Fibroblast of lung (primary cell): ENCODE measurements at regions not wholly inside any gene's neighbourhood (a gene's known extent, or its start where the extent isn't known, plus 50 kb on each side); places are given as distances from the start of the nearest gene placed in this dataset.
A peak's percentile ranks its signal among the peaks of the same experiment; 100 is the strongest.

Experiments
- DNase-seq, 2 donors: peaks; one replicate each; pipeline versions ENCODE4 v3.0.0 to v3.0.0-alpha.2; 2010; ENCODE audit warnings: low read depth in 2 of 2
- H2AFZ ChIP-seq: 2 replicates; pipeline ENCODE4 v1.5.1; 2012; ENCODE audit warnings: low read length, control low read depth, inconsistent platforms
- H3K27ac ChIP-seq: 2 replicates; pipeline ENCODE4 v1.5.1; 2011; ENCODE audit warnings: low read length, control low read depth; ENCODE audit not compliant: insufficient read depth
- H3K27me3 ChIP-seq: 2 replicates; pipeline ENCODE4 v1.5.1; 2011; ENCODE audit warnings: mild to moderate bottlenecking, low read length; ENCODE audit not compliant: control insufficient read depth, insufficient read depth
- H3K36me3 ChIP-seq: 2 replicates; pipeline ENCODE4 v1.5.1; 2011; ENCODE audit warnings: low read length; ENCODE audit not compliant: control insufficient read depth, insufficient read depth
- H3K4me1 ChIP-seq: 2 replicates; pipeline ENCODE4 v1.5.1; 2011; ENCODE audit warnings: low read length; ENCODE audit not compliant: control insufficient read depth, insufficient read depth; ENCODE audit errors: extremely low read depth
- H3K4me2 ChIP-seq: 2 replicates; pipeline ENCODE4 v1.5.1; 2011; ENCODE audit warnings: low read length, control low read depth; ENCODE audit not compliant: insufficient read depth; ENCODE audit errors: extremely low read depth
- H3K4me3 ChIP-seq, 4 experiments: fragments of 200-600 bp in 1 of 4; sonication (generic) in 1 of 4; replicated peaks in 1 of 4; 2 replicates each; pipeline ENCODE4 v1.5.1; 2011 to 2016; ENCODE audit warnings: low read length in 4 of 4, low read depth in 3 of 4, mild to moderate bottlenecking in 3 of 4, control low read depth in 2 of 4, inconsistent platforms in 1 of 4, mixed read lengths in 1 of 4; ENCODE audit not compliant: insufficient read depth in 1 of 4; ENCODE audit errors: control extremely low read depth in 1 of 4
- H3K79me2 ChIP-seq: 2 replicates; pipeline ENCODE4 v1.5.1; 2012; ENCODE audit warnings: mild to moderate bottlenecking, low read length, inconsistent platforms; ENCODE audit not compliant: control insufficient read depth, insufficient read depth
- H3K9ac ChIP-seq: 2 replicates; pipeline ENCODE4 v1.5.1; 2011; ENCODE audit warnings: mild to moderate bottlenecking, low read length, control low read depth; ENCODE audit not compliant: insufficient read depth
- H3K9me3 ChIP-seq: 2 replicates; pipeline ENCODE4 v1.5.1; 2012; ENCODE audit warnings: low read depth, low read length; ENCODE audit not compliant: control insufficient read depth, insufficient read depth
- H4K20me1 ChIP-seq: 2 replicates; pipeline ENCODE4 v1.5.1; 2011; ENCODE audit warnings: low read length; ENCODE audit not compliant: control insufficient read depth, insufficient read depth; ENCODE audit errors: extremely low read depth
- EZH2 ChIP-seq: IDR thresholded peaks from 2 replicates; pipeline ENCODE4 v1.5.1; 2012; ENCODE audit warnings: low read length, control low read depth, mild to moderate bottlenecking; ENCODE audit errors: missing control alignments
- TF ChIP-seq, protein P1 (sequence below), 2 donors: IDR thresholded peaks in 1 of 2; conservative IDR thresholded peaks in 1 of 2; 1 replicate in 1 of 2; 2 replicates in 1 of 2; pipeline ENCODE4 v1.5.1; 2011 to 2012; ENCODE audit warnings: low read length in 2 of 2, control low read depth in 1 of 2, inconsistent platforms in 1 of 2, low read depth in 1 of 2, mild to moderate bottlenecking in 1 of 2

DNA sequence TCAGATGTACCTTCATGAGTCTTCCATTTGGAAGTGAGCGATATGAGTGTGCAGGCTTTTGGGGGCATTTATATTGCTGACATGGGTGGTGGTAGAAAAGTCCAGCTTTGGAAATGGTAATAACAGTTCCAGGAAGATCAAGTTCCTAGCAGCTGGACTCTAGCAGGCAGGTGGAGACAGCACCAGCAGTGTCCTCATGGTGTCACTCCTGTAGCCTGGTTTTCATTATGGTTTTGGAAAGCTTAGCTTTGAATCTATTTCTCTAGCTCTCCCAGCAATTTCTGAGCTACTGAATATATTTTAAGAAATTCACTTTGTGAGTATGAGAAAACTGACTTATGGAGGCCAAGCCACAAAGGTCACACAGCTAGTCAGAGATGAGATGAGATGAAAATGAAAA lies 523.2 kb upstream of the HTR2A start:
- DNase-seq: peak in 1 of 2 donors; percentile 45

DNA sequence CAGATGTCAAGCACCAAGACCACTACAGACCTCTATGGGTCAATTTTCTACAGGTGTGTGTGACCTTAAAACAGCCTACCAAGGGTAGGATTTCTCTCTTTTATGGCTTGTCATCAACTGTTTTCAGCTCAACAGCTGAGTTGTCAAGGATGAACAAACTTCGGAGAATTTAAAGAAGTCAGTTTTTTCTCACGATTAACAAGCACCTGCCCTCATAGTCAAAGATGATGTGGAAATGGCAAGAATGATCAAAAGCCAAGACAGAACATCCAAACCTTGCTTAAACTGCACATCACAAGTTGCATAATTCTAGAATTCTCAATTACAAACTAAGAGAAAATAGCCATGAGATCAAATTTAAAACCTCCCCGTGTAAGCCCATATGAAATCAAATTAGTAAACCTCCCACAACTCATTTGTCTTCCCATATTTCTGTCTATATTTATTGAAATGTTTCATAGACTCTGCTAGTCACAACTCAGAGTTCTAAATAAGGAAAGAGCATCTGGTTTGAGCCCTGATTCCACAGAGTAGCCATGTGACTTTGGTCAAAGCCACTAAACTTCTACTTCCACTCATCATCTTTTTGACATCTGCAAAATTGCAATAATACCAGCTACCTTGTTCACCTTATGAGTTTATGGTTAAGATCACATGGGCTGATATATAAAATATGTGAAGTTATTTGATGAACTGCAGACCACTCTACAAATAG lies 521.5 kb upstream of the HTR2A start:
- DNase-seq: no peak
- Histone ChIP-seq H2AFZ (no peak overlapping the region), H3K27ac (no peak overlapping the region), H3K27me3 (no peaks in the 10 kb centered on the region), H3K79me2 (no peaks in the 10 kb centered on the region), H3K4me3 (no peak overlapping the region), H3K9ac (no peak overlapping the region), H3K4me1 (peaks cover 2% of the 10 kb centered on the region), H3K36me3 (no peaks in the 10 kb centered on the region), H4K20me1 (no peaks in the 10 kb centered on the region), H3K4me2 (no peak overlapping the region), H3K9me3 (no peaks in the 10 kb centered on the region)
- TF ChIP-seq, protein P1, sequence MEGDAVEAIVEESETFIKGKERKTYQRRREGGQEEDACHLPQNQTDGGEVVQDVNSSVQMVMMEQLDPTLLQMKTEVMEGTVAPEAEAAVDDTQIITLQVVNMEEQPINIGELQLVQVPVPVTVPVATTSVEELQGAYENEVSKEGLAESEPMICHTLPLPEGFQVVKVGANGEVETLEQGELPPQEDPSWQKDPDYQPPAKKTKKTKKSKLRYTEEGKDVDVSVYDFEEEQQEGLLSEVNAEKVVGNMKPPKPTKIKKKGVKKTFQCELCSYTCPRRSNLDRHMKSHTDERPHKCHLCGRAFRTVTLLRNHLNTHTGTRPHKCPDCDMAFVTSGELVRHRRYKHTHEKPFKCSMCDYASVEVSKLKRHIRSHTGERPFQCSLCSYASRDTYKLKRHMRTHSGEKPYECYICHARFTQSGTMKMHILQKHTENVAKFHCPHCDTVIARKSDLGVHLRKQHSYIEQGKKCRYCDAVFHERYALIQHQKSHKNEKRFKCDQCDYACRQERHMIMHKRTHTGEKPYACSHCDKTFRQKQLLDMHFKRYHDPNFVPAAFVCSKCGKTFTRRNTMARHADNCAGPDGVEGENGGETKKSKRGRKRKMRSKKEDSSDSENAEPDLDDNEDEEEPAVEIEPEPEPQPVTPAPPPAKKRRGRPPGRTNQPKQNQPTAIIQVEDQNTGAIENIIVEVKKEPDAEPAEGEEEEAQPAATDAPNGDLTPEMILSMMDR (conservative IDR thresholded peaks at IDR 0.05 in 1 of 2, IDR thresholded peaks at IDR 0.05 in 1 of 2; ENCODE audit: low read depth in 1 of 2, low read length in 2 of 2): no peak
- TF ChIP-seq EZH2: no peak

More for the DNA sequence above, 523.2 kb upstream of the HTR2A start:
- no peak overlapping the region for H3K4me2 ChIP-seq
- H3K9ac ChIP-seq: no peak overlapping the region
- H2AFZ ChIP-seq: no peak overlapping the region
- no peak overlapping the region for H3K4me3 ChIP-seq
- H3K27ac ChIP-seq: no peak overlapping the region
- no peaks in the 10 kb centered on the region for H3K36me3 ChIP-seq
- H3K4me1 ChIP-seq: peaks cover 2% of the 10 kb centered on the region
- TF ChIP-seq, protein P1 (conservative IDR thresholded peaks at IDR 0.05 in 1 of 2, IDR thresholded peaks at IDR 0.05 in 1 of 2; ENCODE audit: low read depth in 1 of 2, low read length in 2 of 2): peak in 1 of 2 donors; percentile 22
- TF ChIP-seq EZH2: no peak
- H3K79me2 ChIP-seq: no peaks in the 10 kb centered on the region
- no peaks in the 10 kb centered on the region for H3K9me3 ChIP-seq
- no peaks in the 10 kb centered on the region for H3K27me3 ChIP-seq
- no peaks in the 10 kb centered on the region for H4K20me1 ChIP-seq

DNA sequence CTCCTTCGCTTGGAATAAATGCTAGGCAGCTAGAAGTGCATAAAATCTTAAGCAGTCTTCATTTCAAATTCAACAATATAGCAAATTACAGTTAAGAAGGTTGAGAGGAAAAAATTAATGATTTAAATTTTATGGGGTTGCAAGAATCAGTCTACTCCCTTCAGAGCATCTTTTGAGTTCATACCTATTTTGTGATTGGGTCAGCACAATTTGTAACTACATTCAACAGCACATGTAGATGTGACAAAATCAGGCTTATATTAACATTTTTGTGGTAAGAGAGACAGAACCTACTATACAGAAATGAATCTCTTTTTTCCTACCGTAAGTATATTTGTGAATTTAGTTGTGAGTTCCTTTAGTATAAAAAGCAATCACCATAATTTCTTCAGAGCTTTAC lies 520.6 kb upstream of the HTR2A start:
- no peak overlapping the region for H3K27ac ChIP-seq
- H3K4me3 ChIP-seq: no peak overlapping the region
- H3K27me3 ChIP-seq: no peaks in the 10 kb centered on the region
- no peaks in the 10 kb centered on the region for H4K20me1 ChIP-seq
- H2AFZ ChIP-seq: no peak overlapping the region
- DNase-seq: no peak
- H3K9ac ChIP-seq: no peak overlapping the region
- H3K4me1 ChIP-seq: peaks cover 2% of the 10 kb centered on the region
- no peak overlapping the region for H3K4me2 ChIP-seq
- no peaks in the 10 kb centered on the region for H3K36me3 ChIP-seq
- no peaks in the 10 kb centered on the region for H3K79me2 ChIP-seq
- no peak for TF ChIP-seq EZH2
- TF ChIP-seq, protein P1 (conservative IDR thresholded peaks at IDR 0.05 in 1 of 2, IDR thresholded peaks at IDR 0.05 in 1 of 2; ENCODE audit: low read depth in 1 of 2, low read length in 2 of 2): no peak
- H3K9me3 ChIP-seq: no peaks in the 10 kb centered on the region
